ENCODE measurements at regions not wholly inside any gene's neighbourhood (a gene's known extent, or its start where the extent isn't known, plus 50 kb on each side); places are given as distances from the start of the nearest gene placed in this dataset.

- ATAC-seq = no peak
- TF ChIP-seq TSHZ2 (CRISPR knock-in tag; IDR thresholded peaks at IDR 0.05) = no peak
- no peak for TF ChIP-seq CSRNP3 (CRISPR knock-in tag; IDR thresholded peaks at IDR 0.05)
- TF ChIP-seq ESRRG (CRISPR knock-in tag; IDR thresholded peaks at IDR 0.05) = no peak
- TF ChIP-seq ZNF565 (CRISPR knock-in tag; conservative IDR thresholded peaks at IDR 0.05; ENCODE audit: low read depth) = no peak
- TF ChIP-seq GLIS3 (CRISPR knock-in tag; IDR thresholded peaks at IDR 0.05) = no peak
- TF ChIP-seq BACH2 (CRISPR knock-in tag; IDR thresholded peaks at IDR 0.05; ENCODE audit: borderline replicate concordance) = no peak
- TF ChIP-seq SNAI2 (CRISPR knock-in tag; IDR thresholded peaks at IDR 0.05) = no peak
- no peak for TF ChIP-seq ZNF70 (CRISPR knock-in tag; IDR thresholded peaks at IDR 0.05)
Measured at GRCh38 chr11:29027436-29027835, 919.2 kb downstream of the METTL15 start.

GRCh38 chr11:29026286-29026685, 918.1 kb downstream of the METTL15 start:
- TF ChIP-seq ARNTL (CRISPR knock-in tag; IDR thresholded peaks at IDR 0.05; ENCODE audit: borderline replicate concordance, low read depth) (no peak), ZC3H10 (CRISPR knock-in tag; IDR thresholded peaks at IDR 0.05) (no peak), TCF4 (CRISPR knock-in tag; IDR thresholded peaks at IDR 0.05; ENCODE audit: borderline replicate concordance) (no peak), PATZ1 (CRISPR knock-in tag; IDR thresholded peaks at IDR 0.05; ENCODE audit: borderline replicate concordance) (no peak), CSRNP3 (CRISPR knock-in tag; IDR thresholded peaks at IDR 0.05) (no peak), ESRRG (CRISPR knock-in tag; IDR thresholded peaks at IDR 0.05) (no peak), POU6F1 (CRISPR knock-in tag; IDR thresholded peaks at IDR 0.05; ENCODE audit: borderline replicate concordance, low read depth) (no peak), TSHZ2 (CRISPR knock-in tag; IDR thresholded peaks at IDR 0.05) (no peak), SNAI2 (CRISPR knock-in tag; IDR thresholded peaks at IDR 0.05) (no peak), ZNF8 (CRISPR knock-in tag; IDR thresholded peaks at IDR 0.05) (no peak), BACH2 (CRISPR knock-in tag; IDR thresholded peaks at IDR 0.05; ENCODE audit: borderline replicate concordance) (no peak), ZNF565 (CRISPR knock-in tag; conservative IDR thresholded peaks at IDR 0.05; ENCODE audit: low read depth) (no peak), OSR1 (CRISPR knock-in tag; IDR thresholded peaks at IDR 0.05) (no peak), PPARA (CRISPR knock-in tag; IDR thresholded peaks at IDR 0.05; ENCODE audit: borderline replicate concordance) (no peak), ISL1 (CRISPR knock-in tag; IDR thresholded peaks at IDR 0.05) (no peak), CSDC2 (CRISPR knock-in tag; IDR thresholded peaks at IDR 0.05) (no peak)

More at GRCh38 chr11:29026286-29026685, 918.1 kb downstream of the METTL15 start:
- no peak for ATAC-seq
